SK-N-SH (cell line): ENCODE measurements at regions not wholly inside any gene's neighbourhood (a gene's known extent, or its start where the extent isn't known, plus 50 kb on each side); places are given as distances from the start of the nearest gene placed in this dataset.

ENCODE experiments used
- CHD2 ChIP-seq: fragments of 150-350 bp; IDR thresholded peaks from 2 replicates; pipeline ENCODE4 v1.6.1; 2018; ENCODE audit warnings: low read length; ENCODE audit not compliant: partially characterized antibody
- EP300 ChIP-seq, 2 experiments: IDR thresholded peaks; 2 replicates each; pipeline versions ENCODE4 v1.4.0 to v1.6.1; 2012; ENCODE audit warnings: borderline replicate concordance in 1 of 2, low read depth in 1 of 2, low read length in 1 of 2
- FOXJ3 ChIP-seq: sonication (generic); formaldehyde crosslinking; IDR thresholded peaks from 2 replicates; pipeline ENCODE4 v1.5.1; 2020; ENCODE audit warnings: mild to moderate bottlenecking, missing genetic modification reagents
- FOXM1 ChIP-seq: IDR thresholded peaks from 2 replicates; pipeline ENCODE4 v1.4.0; 2012; ENCODE audit warnings: low read depth, mild to moderate bottlenecking
- GABPA ChIP-seq: IDR thresholded peaks from 2 replicates; pipeline ENCODE4 v1.4.0; 2012; ENCODE audit warnings: low read depth, mild to moderate bottlenecking
- MXI1 ChIP-seq: IDR thresholded peaks from 2 replicates; pipeline ENCODE4 v1.6.1; 2012; ENCODE audit warnings: mild to moderate bottlenecking, low read depth, low read length, improper control_type of control experiment
- NRF1 ChIP-seq: IDR thresholded peaks from 2 replicates; pipeline ENCODE4 v1.6.1; 2012; ENCODE audit warnings: low read depth, mild to moderate bottlenecking, low read length
- POLR2AphosphoS5 ChIP-seq: IDR thresholded peaks from 2 replicates; pipeline ENCODE4 v1.6.1; 2012; ENCODE audit warnings: low read depth, low read length
- RCOR1 ChIP-seq: fragments of 150-350 bp; IDR thresholded peaks from 2 replicates; pipeline ENCODE4 v1.6.1; 2017; ENCODE audit warnings: antibody characterized with exemption, low read length
- TAF1 ChIP-seq: IDR thresholded peaks from 2 replicates; pipeline ENCODE4 v1.6.1; 2012; ENCODE audit warnings: low read depth, mild to moderate bottlenecking, low read length, moderate library complexity, borderline replicate concordance
- YY1 ChIP-seq: IDR thresholded peaks from 2 replicates; pipeline ENCODE4 v1.4.0; 2012; ENCODE audit warnings: low read depth, mild to moderate bottlenecking
- TF ChIP-seq, protein P1 (sequence below): IDR thresholded peaks from 2 replicates; pipeline ENCODE4 v1.4.0; 2012; ENCODE audit warnings: low read depth, borderline replicate concordance
- TF ChIP-seq, protein P2 (sequence below): fragments of 200-600 bp; sonication (generic); IDR thresholded peaks from 2 replicates; pipeline ENCODE4 v1.6.1; 2017; ENCODE audit warnings: antibody characterized with exemption, mild to moderate bottlenecking, moderate library complexity
- TF ChIP-seq, protein P3 (sequence below): IDR thresholded peaks from 2 replicates; pipeline ENCODE4 v1.4.0; 2012; ENCODE audit warnings: low read depth, borderline replicate concordance

DNA sequence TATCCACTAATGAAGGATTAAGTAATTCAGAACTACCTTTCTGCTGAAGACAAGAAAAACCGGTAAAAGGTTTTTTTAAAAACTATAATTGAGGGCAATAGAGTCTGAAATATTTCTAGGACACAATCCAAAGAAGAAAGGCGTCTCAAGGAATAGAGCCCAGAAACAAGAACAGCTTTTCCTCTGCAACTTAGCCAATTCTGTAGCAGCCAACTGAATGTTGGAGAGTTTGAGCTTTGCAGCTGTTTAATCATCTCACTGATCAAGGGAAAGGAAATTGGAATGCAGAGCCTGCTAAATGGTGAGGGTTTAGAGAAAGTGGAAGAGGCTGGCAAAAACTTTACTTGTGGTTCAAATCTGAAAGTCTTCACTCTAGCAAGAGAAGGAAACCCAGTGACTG is 818.9 kb downstream of the KCNT2 start:
- no peak for TF ChIP-seq POLR2AphosphoS5
- TF ChIP-seq, protein P1, sequence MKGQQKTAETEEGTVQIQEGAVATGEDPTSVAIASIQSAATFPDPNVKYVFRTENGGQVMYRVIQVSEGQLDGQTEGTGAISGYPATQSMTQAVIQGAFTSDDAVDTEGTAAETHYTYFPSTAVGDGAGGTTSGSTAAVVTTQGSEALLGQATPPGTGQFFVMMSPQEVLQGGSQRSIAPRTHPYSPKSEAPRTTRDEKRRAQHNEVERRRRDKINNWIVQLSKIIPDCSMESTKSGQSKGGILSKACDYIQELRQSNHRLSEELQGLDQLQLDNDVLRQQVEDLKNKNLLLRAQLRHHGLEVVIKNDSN: no peak
- no peak for TF ChIP-seq EP300 (IDR thresholded peaks at IDR 0.05; ENCODE audit: borderline replicate concordance in 1 of 2, low read depth in 1 of 2, low read length in 1 of 2)
- no peak for TF ChIP-seq FOXM1
- no peak for TF ChIP-seq YY1
- TF ChIP-seq CHD2: no peak
- TF ChIP-seq, protein P2, sequence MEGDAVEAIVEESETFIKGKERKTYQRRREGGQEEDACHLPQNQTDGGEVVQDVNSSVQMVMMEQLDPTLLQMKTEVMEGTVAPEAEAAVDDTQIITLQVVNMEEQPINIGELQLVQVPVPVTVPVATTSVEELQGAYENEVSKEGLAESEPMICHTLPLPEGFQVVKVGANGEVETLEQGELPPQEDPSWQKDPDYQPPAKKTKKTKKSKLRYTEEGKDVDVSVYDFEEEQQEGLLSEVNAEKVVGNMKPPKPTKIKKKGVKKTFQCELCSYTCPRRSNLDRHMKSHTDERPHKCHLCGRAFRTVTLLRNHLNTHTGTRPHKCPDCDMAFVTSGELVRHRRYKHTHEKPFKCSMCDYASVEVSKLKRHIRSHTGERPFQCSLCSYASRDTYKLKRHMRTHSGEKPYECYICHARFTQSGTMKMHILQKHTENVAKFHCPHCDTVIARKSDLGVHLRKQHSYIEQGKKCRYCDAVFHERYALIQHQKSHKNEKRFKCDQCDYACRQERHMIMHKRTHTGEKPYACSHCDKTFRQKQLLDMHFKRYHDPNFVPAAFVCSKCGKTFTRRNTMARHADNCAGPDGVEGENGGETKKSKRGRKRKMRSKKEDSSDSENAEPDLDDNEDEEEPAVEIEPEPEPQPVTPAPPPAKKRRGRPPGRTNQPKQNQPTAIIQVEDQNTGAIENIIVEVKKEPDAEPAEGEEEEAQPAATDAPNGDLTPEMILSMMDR: no peak
- no peak for TF ChIP-seq FOXJ3 (CRISPR knock-in tag)
- no peak for TF ChIP-seq TAF1
- no peak for TF ChIP-seq RCOR1
- TF ChIP-seq, protein P3, sequence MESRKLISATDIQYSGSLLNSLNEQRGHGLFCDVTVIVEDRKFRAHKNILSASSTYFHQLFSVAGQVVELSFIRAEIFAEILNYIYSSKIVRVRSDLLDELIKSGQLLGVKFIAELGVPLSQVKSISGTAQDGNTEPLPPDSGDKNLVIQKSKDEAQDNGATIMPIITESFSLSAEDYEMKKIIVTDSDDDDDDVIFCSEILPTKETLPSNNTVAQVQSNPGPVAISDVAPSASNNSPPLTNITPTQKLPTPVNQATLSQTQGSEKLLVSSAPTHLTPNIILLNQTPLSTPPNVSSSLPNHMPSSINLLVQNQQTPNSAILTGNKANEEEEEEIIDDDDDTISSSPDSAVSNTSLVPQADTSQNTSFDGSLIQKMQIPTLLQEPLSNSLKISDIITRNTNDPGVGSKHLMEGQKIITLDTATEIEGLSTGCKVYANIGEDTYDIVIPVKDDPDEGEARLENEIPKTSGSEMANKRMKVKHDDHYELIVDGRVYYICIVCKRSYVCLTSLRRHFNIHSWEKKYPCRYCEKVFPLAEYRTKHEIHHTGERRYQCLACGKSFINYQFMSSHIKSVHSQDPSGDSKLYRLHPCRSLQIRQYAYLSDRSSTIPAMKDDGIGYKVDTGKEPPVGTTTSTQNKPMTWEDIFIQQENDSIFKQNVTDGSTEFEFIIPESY: no peak
- no peak for TF ChIP-seq NRF1
- no peak for TF ChIP-seq MXI1
- TF ChIP-seq GABPA: no peak
